GM12801 (cell line): ENCODE measurements at regions not wholly inside any gene's neighbourhood (a gene's known extent, or its start where the extent isn't known, plus 50 kb on each side); places are given as distances from the start of the nearest gene placed in this dataset.

Experiments used
- TF ChIP-seq, protein P1 (sequence below): IDR thresholded peaks from one replicate; pipeline ENCODE4 v1.5.1; 2011; ENCODE audit warnings: control low read depth; ENCODE audit not compliant: insufficient read length; ENCODE audit errors: extremely low read depth

DNA sequence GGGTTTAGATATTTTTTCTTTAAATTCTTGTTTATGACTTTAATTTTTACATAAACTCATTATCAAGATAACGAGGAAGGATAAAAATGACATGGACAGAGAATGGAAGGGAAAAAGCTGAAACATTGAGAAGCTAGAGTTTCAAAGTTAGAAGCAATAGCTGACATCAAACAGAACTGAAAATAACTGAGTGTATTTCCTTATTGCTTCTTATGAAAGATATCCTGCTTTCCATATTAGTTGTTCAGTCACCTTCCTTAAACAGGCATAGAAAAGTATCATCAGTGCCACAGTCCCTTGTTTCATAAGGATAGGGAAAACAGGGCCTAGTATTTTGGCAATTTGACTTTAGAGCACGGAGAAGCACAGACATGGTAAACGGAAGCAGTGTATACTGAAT lies 460.5 kb upstream of the GHITM start:
- TF ChIP-seq, protein P1, sequence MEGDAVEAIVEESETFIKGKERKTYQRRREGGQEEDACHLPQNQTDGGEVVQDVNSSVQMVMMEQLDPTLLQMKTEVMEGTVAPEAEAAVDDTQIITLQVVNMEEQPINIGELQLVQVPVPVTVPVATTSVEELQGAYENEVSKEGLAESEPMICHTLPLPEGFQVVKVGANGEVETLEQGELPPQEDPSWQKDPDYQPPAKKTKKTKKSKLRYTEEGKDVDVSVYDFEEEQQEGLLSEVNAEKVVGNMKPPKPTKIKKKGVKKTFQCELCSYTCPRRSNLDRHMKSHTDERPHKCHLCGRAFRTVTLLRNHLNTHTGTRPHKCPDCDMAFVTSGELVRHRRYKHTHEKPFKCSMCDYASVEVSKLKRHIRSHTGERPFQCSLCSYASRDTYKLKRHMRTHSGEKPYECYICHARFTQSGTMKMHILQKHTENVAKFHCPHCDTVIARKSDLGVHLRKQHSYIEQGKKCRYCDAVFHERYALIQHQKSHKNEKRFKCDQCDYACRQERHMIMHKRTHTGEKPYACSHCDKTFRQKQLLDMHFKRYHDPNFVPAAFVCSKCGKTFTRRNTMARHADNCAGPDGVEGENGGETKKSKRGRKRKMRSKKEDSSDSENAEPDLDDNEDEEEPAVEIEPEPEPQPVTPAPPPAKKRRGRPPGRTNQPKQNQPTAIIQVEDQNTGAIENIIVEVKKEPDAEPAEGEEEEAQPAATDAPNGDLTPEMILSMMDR, result no peak

DNA sequence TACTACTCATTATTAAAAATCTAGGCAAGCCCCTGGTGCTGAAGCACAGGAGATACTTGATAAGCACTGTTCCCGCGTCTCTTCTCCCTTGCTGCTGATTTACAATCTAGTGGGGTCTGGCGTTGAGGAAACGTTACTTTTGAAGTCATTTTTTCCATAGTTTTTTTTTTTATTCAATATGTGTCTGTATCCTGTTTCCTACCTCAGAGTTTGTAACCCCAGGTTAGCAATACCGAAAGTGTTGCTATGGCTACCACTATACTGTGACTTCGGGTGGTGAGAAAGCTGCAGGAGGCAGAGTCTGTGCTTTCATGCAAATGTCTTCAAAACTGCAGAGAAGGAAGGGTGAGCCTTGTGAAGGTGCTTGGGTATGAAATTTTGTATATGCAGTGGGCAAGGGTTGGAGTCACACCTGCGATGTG lies 458.8 kb upstream of the GHITM start:
- TF ChIP-seq, protein P1, result no peak

DNA sequence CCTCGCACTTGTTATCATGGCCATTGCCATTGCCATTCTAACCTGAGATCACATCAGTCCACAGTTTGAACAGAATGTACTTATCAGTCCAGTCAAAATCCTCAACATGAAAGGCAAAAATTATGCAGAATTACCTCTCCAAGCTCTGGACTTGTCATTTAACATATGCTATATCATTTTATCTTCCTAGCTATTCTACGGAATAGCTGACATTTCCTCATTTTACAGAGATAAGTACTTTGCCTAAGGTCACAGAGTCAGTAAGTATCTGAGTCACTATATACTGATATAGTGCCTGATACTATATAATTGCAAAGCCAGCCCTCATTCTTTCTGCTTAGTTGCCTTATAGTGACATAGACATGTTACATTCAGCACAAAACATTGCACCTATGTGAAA lies 456.9 kb upstream of the GHITM start:
- TF ChIP-seq, protein P1, result no peak

DNA sequence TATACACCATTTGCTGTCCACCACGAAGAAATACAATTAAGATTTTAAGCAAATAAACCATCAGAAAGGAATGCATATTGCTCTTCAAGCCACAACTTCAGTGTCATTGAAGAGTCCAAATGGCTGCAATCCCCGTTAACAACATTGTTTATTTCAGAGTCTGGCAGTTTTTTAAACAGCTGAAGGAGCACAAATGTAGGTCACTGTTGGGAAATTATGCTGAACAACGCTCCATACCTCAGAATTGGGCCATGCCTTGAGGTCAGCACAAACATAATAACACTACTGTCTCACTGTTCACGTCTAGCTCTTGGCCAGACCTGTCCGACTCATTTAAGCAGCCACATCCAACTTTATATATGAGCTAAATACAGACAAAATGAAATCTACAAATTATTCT lies 453.9 kb upstream of the GHITM start:
- TF ChIP-seq, protein P1, result no peak

DNA sequence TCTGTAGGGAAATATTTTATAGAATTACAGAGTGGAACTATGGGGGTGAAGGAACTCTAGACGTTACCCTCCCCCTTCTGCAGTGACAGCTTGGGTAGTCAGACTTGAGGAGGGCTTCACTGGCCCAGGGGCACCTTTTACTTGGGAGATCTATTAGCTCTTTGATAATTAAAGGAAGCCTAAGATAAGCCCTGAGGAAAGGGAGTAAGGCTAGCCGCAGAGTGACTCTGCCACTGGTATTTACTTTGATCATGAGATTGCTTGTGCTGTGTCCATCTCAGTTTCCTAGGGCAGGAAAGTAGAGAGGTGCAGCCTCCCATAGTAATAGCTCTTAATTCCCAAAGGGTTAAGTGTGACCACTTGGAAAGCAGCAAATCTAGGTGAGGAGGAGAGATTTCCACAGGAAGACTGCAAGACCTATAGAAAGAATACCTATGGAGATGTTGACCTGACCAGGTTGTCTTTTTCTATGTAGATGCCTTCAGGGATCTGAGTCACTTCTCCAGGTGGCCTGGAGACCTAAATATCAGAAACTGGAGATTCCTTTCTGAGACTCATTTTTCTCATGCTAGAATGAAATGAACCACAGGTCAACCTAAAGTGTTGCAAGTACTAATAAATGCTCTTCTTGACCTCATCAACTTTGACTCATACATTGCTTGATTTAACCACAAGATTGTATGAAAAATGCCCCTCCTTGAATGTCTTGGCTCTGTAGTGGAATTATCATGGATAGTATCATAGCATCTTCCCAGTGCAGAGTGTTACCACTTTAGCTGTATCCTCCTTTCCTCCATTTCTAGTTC lies 447.3 kb upstream of the GHITM start:
- TF ChIP-seq, protein P1, result no peak

DNA sequence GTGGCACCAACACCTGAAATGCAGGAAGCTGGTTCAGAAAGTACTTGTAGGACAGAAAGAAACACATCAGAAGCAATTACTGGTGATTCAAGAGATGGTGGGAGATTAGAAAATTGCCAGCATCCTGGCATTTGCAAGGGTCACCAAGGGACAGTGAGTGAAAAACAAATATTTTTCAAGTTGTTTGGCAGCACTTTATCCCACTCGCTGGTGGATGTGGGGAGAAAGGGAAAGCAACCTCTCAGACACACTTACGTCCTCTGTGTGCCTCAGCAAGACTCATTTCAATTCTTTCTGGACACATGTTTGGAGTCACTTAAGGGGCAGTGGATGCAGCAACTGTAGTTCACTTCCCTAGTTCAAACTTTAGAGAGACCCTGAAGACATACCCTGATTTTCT lies 440.4 kb upstream of the GHITM start:
- TF ChIP-seq, protein P1, result no peak

DNA sequence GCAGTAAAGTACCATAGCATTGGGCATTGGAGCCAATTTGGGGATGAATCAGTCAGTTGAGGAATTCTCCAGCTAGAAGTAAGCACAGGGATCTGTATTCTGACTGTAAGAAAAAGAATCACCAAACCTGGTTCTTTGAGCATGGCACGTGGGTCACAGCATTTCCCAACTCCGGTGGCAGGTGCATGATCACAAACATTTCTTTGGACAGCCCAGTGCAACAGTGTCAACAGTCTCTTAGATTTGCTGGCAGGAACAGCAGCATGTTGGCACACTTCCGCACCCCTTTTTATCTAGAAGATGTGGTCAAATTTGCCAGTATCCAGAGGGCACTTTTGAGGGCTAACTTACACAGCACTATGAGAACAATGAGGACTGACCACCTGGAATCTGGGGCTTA lies 437.5 kb upstream of the GHITM start:
- TF ChIP-seq, protein P1, result no peak
